Retina (tissue), 1 donor: ENCODE measurements at regions not wholly inside any gene's neighbourhood (a gene's known extent, or its start where the extent isn't known, plus 50 kb on each side); places are given as distances from the start of the nearest gene placed in this dataset.

Experiments
- DNase-seq: peaks from one replicate; pipeline ENCODE4 v3.0.0-alpha.2; 2016

DNA sequence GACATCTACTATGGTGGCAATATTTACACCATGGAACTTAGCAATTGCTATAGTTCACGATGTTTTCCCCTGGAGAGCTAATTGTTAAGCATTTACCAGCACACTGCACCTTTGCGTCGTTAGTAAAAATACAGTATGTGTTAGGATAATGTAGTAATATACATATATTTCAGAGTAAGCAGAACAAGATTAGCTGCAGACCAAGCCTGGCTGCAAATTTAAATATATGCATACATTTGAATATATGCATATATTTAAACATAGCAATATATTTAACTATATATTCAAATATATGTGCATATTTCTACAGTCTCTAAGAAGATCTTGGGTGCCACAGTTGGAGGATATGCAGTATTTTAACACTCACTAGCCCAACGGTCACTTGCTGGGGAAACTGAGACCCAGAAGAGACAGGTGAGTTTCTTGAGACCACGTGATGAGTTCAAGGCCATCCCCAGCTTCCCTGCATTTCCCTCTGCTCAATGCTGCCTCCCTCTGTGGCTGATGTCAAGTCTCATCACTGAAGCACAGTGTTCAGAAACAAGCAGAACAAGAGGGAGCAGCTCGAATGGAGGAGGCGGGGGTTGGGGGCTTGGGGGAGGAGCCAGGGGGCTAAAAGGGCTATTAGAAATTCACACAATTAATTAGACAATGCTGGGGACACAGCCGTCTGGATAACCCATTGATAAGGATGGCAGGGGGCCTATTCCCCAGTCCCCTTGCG is 708.0 kb downstream of the MED13L start:
- DNase-seq: no peak

DNA sequence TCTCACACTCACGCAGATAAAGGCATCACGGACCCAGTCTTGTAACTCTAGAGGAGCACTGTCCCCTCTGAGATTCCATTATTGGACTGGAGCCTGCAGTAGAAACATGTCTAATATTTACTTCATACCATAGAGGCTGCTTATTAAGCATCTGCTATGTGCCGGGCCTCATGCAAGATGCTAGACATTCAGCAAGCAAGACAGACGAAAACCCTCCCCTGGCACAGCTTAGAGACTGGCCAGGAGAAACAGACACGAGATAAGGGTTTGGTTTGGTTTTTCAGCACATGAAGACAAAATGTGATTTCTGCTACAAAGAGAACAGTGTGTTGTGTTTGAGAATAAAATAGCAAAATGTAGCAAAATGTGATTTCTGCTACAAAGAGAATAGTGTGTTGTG is 719.2 kb downstream of the MED13L start:
- DNase-seq: no peak

DNA sequence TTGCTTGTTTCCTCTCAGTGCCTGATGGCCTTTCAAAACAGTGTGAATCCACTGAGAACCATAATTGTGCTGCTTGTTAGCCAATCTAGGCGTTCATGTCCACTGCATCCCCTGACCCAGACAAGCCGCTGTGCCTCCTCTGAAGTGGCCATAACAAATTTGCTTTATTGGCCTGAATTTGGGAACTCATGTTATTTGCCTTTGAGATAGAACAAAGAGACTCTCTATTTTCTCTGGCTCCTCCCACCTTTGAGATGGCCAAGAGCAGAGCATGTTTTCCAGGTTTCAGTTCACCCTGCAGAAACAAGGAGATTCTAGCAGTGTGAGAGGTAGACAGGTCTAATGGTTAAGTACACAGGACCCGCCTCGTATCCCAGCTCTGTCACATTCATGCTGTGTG is 723.9 kb downstream of the MED13L start:
- DNase-seq: no peak

DNA sequence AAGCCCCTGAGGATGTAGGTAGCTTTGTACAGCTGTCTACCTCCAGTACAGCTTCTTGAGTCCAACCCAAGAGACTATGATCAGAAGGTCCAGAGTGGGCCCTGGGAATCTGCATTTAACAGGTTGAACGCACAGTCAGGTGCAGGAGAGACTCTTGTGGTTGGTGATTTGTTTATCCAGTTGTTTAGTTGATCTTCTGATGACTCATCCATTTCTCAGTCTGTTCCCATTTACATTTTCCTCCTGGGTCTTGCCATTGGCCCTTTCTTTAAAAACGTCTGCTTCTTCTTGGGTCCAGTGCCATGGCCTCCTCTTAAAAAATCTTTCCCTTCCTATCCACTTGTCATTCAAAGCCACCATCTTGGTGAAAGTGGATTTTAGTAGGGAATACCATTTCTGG is 734.2 kb downstream of the MED13L start:
- no peak for DNase-seq

DNA sequence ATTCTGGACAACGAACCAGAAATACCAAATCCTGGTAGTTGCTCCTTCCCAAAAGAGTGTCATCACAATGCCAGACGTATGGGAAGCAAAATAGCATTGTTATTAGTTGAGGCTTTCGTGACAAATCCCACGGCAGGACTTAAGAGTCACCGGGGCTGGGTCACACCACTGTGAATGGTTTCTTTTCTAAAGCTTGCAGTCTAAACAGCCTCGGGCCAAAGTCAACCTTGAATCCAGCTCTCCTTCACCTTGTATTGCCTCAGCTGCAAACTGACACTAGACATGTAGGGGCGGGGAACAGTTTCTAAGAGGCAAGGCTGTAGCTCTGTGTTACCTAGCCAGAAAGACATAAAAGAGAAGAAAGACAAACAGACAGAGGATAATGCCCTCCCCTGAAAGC is 734.8 kb downstream of the MED13L start:
- no peak for DNase-seq

DNA sequence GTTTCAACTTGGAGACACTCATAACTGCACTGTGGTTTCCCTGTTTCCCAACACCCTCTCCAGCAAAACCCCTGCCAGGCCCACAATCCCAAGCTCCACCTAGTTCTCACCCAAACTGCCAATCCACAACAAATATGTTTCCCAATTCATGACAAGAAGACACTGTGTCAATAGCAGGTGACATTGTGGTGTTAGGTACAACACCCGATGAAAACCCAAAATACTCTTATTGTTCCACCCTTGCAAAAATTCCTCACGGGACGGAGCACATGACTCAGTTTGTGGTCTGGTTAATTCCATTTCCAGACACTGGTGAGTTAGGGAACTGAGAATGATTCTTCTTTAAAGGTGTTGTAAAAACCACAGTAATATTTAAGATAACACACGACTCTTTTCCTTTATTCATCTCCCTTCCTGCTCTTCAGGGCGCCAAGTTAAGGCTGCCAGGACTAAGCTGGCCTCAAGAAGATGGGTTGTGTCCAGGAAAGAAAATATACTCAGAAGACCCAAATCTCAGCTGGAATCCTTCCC is 735.5 kb downstream of the MED13L start:
- DNase-seq: no peak

DNA sequence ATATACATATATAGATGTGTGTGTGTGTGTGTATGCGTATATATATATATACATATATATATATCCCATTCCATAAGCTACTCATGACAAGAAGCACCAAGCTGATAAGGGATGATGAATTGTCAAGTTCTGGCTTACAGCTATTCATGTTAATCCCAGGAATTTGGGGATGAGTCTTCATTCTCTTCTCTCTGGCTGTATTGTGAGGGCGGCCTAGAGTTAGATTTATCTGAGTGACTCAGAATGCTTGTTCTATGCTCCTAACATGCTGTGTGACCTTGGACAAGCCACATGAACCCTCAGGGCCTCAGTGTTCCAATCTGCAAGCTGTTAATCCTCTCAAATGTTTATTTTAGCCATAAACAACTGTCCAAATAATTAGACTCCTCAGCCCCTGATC is 749.0 kb downstream of the MED13L start:
- DNase-seq: no peak

DNA sequence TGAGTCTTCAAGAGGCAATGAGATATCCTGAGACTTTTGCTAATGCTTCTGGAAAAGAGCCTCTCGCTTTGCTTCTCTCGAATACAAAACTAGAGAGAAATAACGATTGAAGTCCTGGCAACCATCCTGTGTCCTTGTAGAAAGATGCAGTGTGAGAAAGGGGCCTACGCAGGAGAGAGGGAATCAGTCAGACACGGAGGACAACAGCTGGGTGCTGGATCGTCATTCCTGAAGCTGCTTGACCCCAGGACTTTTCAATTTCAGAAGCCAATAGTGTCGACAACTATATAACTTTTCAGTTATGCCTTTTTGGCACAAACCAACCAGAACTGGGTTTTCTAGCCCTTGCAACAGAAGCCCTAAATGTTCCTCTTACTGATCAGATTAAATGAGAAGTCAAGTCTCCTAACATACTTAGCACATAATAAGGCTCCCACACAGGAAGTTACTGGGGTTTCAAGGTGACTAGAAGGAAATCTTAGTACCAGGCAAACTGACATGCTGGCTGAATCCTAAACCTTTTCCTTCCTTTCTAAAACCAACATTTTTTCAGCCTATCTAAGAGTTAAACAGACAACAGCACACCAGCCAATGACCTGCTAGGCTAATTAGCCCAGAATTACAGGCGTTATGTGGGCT is 755.6 kb downstream of the MED13L start:
- no peak for DNase-seq

DNA sequence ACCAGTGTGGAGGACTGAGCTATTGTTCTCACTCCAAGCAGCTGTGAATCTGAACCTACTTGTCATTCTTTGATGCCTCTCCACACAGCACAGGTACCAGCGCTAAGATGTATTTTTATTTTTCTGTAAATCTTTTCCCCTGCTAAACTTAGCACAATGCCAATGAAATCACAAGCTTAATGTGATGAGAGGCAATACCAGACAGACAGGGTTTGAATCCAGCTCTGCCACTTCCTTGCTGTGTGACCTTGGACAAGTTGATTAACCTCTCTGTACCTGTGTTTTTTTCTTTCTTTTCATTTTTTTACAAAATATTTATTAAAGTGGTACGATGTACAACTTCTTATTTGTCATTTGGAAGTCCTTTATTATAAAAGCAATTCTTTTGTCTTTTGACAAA is 757.6 kb downstream of the MED13L start:
- no peak for DNase-seq

DNA sequence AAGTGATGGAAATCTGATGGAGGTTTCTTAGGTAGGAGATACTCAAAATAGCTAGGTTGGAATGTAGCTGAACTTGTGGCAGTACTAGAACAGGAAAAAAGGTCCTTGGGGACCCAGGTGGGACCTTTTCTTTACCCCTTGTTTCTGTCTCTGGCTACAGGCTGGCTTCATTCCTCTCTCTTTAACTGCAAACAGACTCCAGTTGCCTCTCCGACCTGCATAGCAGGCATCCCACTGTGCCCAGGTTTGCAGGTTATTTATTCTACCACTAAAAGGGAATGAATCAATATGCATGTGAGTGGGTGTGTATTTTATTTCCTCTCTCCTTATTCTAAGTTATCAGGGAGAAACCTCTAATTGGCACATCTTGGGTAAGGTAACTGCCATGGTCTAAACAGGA is 758.1 kb downstream of the MED13L start:
- no peak for DNase-seq

DNA sequence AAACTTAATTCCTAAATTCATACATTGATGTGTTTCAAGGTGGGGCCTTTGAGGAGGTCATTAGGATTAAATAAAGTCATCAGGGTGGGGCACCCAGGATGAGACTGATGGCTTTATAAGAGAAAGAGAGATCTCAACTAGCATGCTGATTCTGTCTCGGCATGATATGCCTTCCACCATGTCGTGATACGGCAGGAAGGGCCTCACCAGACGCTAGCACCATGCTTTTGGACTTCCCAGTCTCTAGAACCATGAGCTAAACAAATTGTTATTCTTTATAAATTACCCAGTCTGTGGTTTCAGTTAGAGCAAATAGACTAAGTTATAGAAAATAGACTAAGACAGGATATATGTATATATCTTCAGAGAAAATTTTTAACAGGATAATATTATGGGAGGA is 759.6 kb downstream of the MED13L start:
- DNase-seq: no peak

DNA sequence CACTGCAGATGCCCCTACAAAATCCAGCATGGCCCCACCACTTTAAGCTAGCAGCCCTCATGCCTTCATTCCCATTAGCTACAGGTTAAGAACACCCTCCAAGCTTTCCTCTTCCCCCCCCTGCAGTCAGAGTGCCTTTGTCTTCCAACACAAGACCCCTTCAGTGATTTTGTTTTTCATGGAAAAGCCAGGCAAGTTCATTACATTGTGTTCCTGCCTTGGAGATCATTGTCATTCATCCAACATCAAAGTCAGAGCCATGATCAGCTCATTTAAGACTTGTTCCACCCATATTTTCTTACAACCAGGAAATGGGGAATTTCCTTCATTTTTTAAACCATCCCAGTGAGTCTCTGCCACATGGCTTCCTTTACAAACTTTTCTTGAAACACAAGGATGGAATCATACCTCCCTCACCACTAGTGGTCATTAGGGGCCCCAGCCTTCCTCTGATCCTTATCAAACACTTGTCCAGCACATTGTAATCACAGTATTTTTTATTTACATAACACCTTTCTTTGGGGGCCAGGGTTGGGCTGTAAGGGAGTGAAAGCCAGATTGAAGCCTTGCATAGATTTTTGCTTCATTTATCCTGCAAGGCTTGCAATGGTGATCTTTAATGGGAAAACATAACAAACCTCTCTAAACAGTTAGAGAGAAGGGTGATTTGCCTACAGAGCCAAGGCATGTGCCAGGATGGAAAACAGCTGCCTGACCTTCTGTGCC is 765.3 kb downstream of the MED13L start:
- DNase-seq: no peak

DNA sequence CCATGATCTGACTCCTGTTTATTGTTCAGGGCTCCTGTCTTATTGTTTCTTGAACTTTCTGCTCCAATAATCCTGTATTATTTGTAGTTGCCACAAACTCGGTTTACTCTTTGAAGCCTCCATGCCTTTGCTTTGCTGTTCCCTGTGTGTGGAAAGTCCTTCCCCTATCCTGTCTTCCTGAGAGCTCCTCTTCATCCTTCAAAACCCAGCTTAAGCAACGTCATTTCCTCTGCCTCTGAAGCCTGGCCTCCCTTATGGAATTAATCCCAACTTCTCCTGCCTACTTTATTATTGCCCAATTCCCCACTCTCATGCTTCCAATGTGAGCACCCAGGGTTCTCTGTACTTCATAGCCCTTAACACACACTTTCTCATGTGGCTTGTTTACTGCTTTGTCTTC is 766.2 kb downstream of the MED13L start:
- no peak for DNase-seq

DNA sequence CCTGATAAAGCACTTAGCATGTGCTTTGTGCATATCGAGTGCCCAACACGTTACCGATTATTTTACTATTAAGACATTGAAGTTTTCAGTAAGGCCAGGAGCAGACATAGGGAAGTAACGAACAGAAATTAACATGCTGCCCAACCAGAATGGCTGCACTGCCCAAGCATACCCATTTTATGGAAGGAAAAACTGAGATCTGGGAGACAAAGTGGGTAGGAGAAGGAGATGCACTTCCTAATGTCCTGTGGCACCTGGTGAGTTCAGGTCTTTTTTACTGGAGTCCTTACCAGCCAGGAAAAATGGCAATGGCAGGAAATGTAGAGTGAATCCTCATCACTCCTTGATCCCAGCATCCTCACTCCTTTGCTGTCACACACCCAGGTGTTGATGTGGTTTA is 768.5 kb downstream of the MED13L start:
- DNase-seq: no peak

DNA sequence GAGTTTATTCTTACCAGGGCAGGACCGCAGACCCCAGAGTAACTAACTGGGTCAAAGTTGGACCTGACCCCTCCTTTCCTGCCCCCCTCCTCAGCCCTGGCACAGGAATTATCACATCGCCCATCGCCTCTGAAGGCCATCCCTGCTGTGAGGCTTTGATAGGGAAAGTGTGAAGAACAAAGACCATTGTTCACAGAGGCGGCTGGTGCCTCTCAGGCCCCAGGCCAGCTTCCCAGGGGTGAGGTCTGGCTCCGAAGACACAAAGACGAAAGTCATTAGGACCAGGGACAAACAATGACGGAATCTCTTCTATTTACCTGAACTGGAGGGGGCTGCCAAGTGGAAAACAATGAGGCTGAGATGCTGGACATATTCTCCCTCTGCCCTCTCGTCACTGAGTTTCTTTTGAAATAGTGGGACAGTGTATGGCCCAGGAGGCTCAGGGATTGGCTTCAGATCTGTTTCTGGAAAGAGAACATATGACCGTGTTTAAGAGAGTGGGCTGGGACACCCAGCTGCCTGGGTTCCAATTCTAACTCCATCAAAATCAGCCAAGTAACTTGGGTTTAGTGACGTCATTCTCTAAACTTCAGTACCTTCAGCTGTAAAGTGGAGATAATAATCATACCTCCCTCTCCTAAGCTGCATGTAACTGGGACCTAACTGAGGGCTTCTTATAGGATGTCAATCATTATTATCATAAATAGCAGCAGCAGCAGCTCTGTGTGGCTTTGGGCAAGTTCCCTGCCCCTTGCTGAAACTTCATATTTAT is 769.4 kb downstream of the MED13L start:
- peak; percentile 88 for DNase-seq

DNA sequence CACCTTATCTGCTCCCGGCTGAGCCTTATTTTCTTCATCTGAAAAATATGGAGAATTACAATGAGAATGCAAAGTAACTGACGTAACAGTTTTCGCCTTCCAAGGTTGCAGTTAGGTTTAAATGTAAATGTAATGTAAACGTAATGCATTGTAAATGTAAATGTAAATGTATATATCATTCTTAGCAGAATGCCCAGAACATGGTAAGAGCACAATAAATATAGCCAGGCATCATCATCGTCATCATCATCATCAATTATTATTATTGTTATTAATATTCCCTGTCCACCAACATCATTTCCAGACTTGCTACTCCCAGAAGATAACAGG is 770.0 kb downstream of the MED13L start:
- DNase-seq: no peak

DNA sequence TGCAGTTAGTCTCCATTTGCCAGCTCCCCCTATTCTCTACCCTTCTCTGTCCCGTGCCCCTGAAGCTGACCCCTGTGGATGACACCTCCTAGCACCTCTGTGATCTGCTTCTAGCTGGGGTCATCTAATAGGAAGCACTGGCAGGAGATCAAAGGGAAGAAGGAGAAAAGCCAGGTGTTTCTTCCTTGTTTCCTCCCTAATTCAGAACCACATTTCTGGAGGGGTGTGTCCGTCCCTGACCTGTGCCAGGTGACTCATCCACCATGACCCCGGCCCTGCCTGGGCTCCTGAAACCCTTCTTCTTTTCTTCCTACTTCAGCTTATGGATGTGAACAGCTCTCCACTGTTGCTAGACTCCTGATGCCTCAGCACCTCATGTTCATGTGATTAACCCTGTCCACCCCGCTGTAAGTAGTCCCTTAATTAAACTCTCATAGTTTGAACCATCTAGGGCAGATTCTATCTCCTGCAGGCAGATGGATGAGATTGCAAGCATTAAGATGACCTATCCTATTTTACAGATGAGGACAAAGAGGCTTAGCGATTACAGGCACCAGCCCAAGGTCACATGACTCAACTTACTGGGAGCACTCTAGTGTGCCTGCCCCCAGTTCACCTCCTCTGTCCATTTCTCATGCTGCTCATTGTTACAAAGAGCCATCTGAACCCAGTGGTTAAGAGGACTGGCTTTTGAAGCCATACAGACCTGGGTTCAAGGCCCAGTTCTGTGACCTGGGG is 770.5 kb downstream of the MED13L start:
- DNase-seq: peak; percentile 13

DNA sequence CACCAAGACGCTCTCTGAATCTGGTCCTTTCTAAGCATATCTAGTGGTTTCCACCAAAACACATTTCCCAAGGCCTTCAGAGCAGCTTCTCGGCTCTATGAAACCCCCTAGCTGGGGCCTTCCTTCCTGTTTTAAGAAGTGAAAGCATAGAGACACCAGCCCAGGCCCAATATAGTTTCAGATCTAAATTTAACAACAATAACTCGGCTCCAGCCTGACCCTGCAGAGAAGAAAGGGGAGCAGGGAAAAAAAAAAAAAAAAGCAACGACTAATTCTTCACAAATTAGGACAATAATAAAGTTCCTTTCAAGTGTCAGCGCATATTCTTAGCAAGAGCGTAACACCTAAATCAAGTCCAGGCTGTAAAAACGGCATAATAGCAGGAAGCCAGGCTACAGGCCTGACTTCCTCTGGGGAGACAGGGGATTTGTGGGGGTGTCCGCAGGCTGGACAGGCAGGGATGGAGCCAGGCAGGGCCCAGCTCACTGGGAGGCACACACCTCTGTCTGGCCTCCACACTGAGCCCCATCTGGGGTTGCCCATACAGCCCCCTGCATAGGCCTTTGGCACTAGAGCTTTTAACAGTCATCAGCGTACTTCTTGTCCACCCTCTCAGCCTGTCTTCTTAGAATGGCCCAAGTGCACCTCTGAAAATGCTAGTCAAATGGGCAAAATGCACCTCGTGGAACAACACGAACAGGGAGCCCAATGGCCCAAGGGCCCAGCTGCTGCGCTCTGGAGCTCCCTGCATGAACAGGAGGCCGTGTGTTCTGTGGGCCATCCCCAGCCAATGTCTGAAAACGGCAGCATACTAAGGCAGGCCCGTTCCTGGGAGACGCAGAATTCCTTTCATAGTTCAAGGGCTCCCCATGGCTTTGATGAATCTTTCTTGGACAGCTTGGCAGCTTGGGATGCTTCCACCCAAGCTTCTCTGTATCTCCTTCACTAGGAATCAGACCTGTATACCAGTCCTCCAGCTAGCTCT is 772.9 kb downstream of the MED13L start:
- DNase-seq: peak; percentile 36

DNA sequence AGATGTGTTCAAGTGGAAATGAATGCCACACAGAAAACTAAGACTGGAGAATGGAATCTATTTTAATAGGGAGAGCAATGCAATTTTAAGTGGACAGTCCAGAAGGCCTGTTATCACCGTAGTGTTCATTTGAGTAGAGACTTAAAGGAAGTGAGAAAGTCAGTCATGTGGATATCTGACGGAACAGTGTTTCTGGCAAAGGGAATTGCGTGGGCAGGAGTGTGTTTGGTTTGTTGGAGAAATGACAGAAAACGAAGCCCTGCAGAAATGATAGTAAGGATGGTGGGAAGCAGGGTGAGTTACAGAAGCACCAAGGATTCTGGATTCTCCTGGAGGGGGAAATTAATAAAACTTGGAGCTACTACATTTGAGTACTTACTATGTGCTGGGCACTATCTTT is 776.6 kb downstream of the MED13L start:
- DNase-seq: no peak

DNA sequence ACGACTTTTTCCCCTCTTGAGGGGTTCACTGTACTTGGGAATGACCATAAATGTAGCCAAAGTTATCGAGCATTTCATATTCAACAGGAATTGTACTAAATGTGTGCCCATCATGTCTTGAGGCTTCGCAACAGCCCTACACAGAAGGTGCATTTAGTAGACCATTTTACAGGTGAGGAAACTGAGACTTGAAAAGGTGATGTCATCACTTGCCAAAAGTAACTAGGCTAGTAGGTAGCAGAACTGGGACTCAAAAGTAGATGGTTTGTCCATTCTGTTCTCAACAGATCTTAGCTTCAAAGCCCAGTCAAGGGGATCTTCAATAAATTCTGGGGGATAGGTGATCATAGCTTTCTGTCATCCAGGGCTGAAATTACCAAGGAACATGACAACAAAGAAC is 782.2 kb downstream of the MED13L start:
- no peak for DNase-seq

DNA sequence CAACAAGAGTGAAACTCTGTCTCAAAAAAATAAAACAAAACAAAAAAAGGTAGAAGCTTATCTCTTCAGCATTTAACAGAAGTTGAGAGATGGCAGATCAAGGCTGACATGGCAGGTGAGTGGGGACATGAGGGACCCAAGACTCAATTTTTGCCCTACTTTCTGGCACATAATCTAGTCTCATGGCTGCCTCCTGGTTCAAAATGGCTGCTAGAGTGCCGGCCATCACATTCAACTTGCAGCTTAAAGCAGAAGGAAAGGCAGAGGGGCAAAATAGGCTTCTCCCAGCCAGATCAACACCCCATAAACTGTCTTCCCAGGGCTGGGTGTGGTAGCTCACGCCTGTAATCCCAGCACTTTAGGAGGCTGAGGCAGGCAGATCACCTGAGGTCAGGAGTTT is 784.9 kb downstream of the MED13L start:
- no peak for DNase-seq
